Muscle layer of duodenum (tissue), 2 donors: ENCODE measurements at regions not wholly inside any gene's neighbourhood (a gene's known extent, or its start where the extent isn't known, plus 50 kb on each side); places are given as distances from the start of the nearest gene placed in this dataset.

ENCODE experiments used
- H3K27ac ChIP-seq: one replicate; pipeline ENCODE4 v1.7.0; 2013; ENCODE audit warnings: mild to moderate bottlenecking, low read length
- H3K27me3 ChIP-seq: one replicate; pipeline ENCODE4 v1.7.0; 2013; ENCODE audit warnings: low read depth, mild to moderate bottlenecking, control low read depth, low read length
- H3K36me3 ChIP-seq, 2 donors: one replicate each; pipeline ENCODE4 v1.7.0; 2013; ENCODE audit warnings: low read length in 2 of 2, control low read depth in 1 of 2, mild to moderate bottlenecking in 1 of 2; ENCODE audit not compliant: insufficient read depth in 2 of 2, control insufficient read depth in 1 of 2
- H3K4me1 ChIP-seq, 2 donors: one replicate each; pipeline ENCODE4 v1.7.0; 2013; ENCODE audit warnings: low read length in 2 of 2, mild to moderate bottlenecking in 2 of 2, control low read depth in 1 of 2, moderate library complexity in 1 of 2; ENCODE audit not compliant: insufficient read depth in 2 of 2, control insufficient read depth in 1 of 2
- H3K4me3 ChIP-seq, 2 donors: one replicate each; pipeline ENCODE4 v1.7.0; 2013; ENCODE audit warnings: low read length in 2 of 2, low read depth in 1 of 2, mild to moderate bottlenecking in 1 of 2
- H3K9me3 ChIP-seq, 2 donors: one replicate each; pipeline ENCODE4 v1.7.0; 2013; ENCODE audit warnings: low read length in 2 of 2, control low read depth in 1 of 2, mild to moderate bottlenecking in 1 of 2; ENCODE audit not compliant: control insufficient read depth in 1 of 2
- donor health status: healthy.

- no peaks in the 10 kb centered on the region for H3K9me3 ChIP-seq
- H3K27ac ChIP-seq, result no peak overlapping the region
- no peaks in the 10 kb centered on the region for H3K27me3 ChIP-seq
These were observed 205.9 kb downstream of the IKZF2 start for GRCh38 chr2:212945526-212945925.

GRCh38 chr2:212943351-212943750 lies 208.1 kb downstream of the IKZF2 start:
- H3K4me3 ChIP-seq, result no peak overlapping the region
- H3K4me1 ChIP-seq, result peaks cover 0 to 3% of the 10 kb centered on the region in 2 donors
- H3K9me3 ChIP-seq, result no peaks in the 10 kb centered on the region
- H3K27me3 ChIP-seq, result no peaks in the 10 kb centered on the region
- no peak overlapping the region for H3K27ac ChIP-seq
- no peaks in the 10 kb centered on the region for H3K36me3 ChIP-seq

More at GRCh38 chr2:212945526-212945925, 205.9 kb downstream of the IKZF2 start:
- no peak overlapping the region for H3K4me3 ChIP-seq
- H3K4me1 ChIP-seq, result peaks cover 0 to 3% of the 10 kb centered on the region in 2 donors
- no peaks in the 10 kb centered on the region for H3K36me3 ChIP-seq

GRCh38 chr2:212941361-212941760 lies 210.1 kb downstream of the IKZF2 start:
- no peak overlapping the region for H3K27ac ChIP-seq

GRCh38 chr2:212940816-212941215 lies 210.6 kb downstream of the IKZF2 start:
- Histone ChIP-seq H3K27me3 (no peaks in the 10 kb centered on the region), H3K9me3 (no peaks in the 10 kb centered on the region), H3K27ac (no peak overlapping the region), H3K4me3 (no peak overlapping the region), H3K4me1 (peaks cover 0 to 3% of the 10 kb centered on the region in 2 donors), H3K36me3 (no peaks in the 10 kb centered on the region)

More at GRCh38 chr2:212941361-212941760, 210.1 kb downstream of the IKZF2 start:
- Histone ChIP-seq H3K27me3 (no peaks in the 10 kb centered on the region), H3K4me1 (peaks cover 0 to 3% of the 10 kb centered on the region in 2 donors), H3K36me3 (no peaks in the 10 kb centered on the region), H3K4me3 (no peak overlapping the region), H3K9me3 (no peaks in the 10 kb centered on the region)

GRCh38 chr2:212939777-212940531 lies 211.5 kb downstream of the IKZF2 start:
- Histone ChIP-seq H3K4me1 (peaks cover 0 to 3% of the 10 kb centered on the region in 2 donors), H3K36me3 (no peaks in the 10 kb centered on the region), H3K4me3 (no peak overlapping the region), H3K27ac (no peak overlapping the region), H3K9me3 (no peaks in the 10 kb centered on the region), H3K27me3 (no peaks in the 10 kb centered on the region)

- Histone ChIP-seq H3K36me3 (no peaks in the 10 kb centered on the region), H3K27ac (no peak overlapping the region), H3K27me3 (no peaks in the 10 kb centered on the region), H3K4me1 (peaks cover 0 to 3% of the 10 kb centered on the region in 2 donors), H3K9me3 (no peaks in the 10 kb centered on the region), H3K4me3 (no peak overlapping the region)
These were observed 213.1 kb downstream of the IKZF2 start for GRCh38 chr2:212938144-212938793.

- Histone ChIP-seq H3K4me3 (no peak overlapping the region), H3K27ac (no peak overlapping the region), H3K9me3 (no peaks in the 10 kb centered on the region), H3K27me3 (no peaks in the 10 kb centered on the region), H3K4me1 (peaks cover 0 to 3% of the 10 kb centered on the region in 2 donors), H3K36me3 (no peaks in the 10 kb centered on the region)
These were observed 214.8 kb downstream of the IKZF2 start for GRCh38 chr2:212936572-212936971.

- no peaks in the 10 kb centered on the region for H3K9me3 ChIP-seq
- no peaks in the 10 kb centered on the region for H3K27me3 ChIP-seq
- H3K4me1 ChIP-seq, result no peaks in the 10 kb centered on the region
- no peak overlapping the region for H3K4me3 ChIP-seq
- no peaks in the 10 kb centered on the region for H3K36me3 ChIP-seq
- H3K27ac ChIP-seq, result no peak overlapping the region
These were observed 215.7 kb downstream of the IKZF2 start for GRCh38 chr2:212935752-212936151.

- Histone ChIP-seq H3K4me1 (no peaks in the 10 kb centered on the region), H3K36me3 (no peaks in the 10 kb centered on the region), H3K9me3 (no peaks in the 10 kb centered on the region), H3K4me3 (no peak overlapping the region), H3K27ac (no peak overlapping the region), H3K27me3 (no peaks in the 10 kb centered on the region)
These were observed 220.1 kb downstream of the IKZF2 start for GRCh38 chr2:212931271-212931670.

GRCh38 chr2:212930556-212931260 lies 220.7 kb downstream of the IKZF2 start:
- Histone ChIP-seq H3K36me3 (no peaks in the 10 kb centered on the region), H3K4me3 (no peak overlapping the region), H3K27ac (no peak overlapping the region), H3K27me3 (no peaks in the 10 kb centered on the region), H3K4me1 (no peaks in the 10 kb centered on the region), H3K9me3 (no peaks in the 10 kb centered on the region)

GRCh38 chr2:212929971-212930370 lies 221.4 kb downstream of the IKZF2 start:
- H3K27ac ChIP-seq, result no peak overlapping the region
- no peaks in the 10 kb centered on the region for H3K9me3 ChIP-seq
- H3K27me3 ChIP-seq, result no peaks in the 10 kb centered on the region
- no peak overlapping the region for H3K4me3 ChIP-seq
- no peaks in the 10 kb centered on the region for H3K36me3 ChIP-seq
- H3K4me1 ChIP-seq, result no peaks in the 10 kb centered on the region
